ENCODE measurements at regions not wholly inside any gene's neighbourhood (a gene's known extent, or its start where the extent isn't known, plus 50 kb on each side); places are given as distances from the start of the nearest gene placed in this dataset.

GRCh38 chr4:157741642-157742041 lies 431.2 kb downstream of the GASK1B start:
- Histone ChIP-seq H3K79me2 (ENCODE audit: low read length) (no peaks in the 10 kb centered on the region), H3K4me2 (ENCODE audit: low read length) (no peak overlapping the region), H4K20me1 (ENCODE audit: low read length) (no peaks in the 10 kb centered on the region), H3K9me3 (ENCODE audit: low read length) (no peaks in the 10 kb centered on the region), H3K36me3 (ENCODE audit: low read depth, low read length) (no peaks in the 10 kb centered on the region), H2AFZ (ENCODE audit: low read length) (no peak overlapping the region), H3K27me3 (ENCODE audit: low read length) (no peaks in the 10 kb centered on the region), H3K4me1 (ENCODE audit: insufficient read depth, low read length) (no peaks in the 10 kb centered on the region), H3F3A (ENCODE audit: low read length, unreplicated experiment) (no peaks in the 10 kb centered on the region), H3K4me3 (ENCODE audit: low read length) (no peak overlapping the region), H3K9ac (ENCODE audit: low read length) (no peak overlapping the region), H3K9me2 (replicated peaks; ENCODE audit: low read length) (no peaks in the 10 kb centered on the region), H3K27ac (ENCODE audit: low read length) (no peak overlapping the region)
- DNase-seq, result no peak
- no TSS peak for BruUV-seq (replicated peaks)
- ATAC-seq, result no peak
- ChIA-PET CTCF (no interaction called here), POLR2A (ENCODE audit: unreplicated experiment) (no interaction called here)
- TF ChIP-seq EZH2 (IDR thresholded peaks at IDR 0.05; ENCODE audit: low read length, unreplicated experiment) (no peak), EZH2phosphoT487 (IDR thresholded peaks at IDR 0.05; ENCODE audit: borderline replicate concordance, low read length) (no peak), CTCF (conservative IDR thresholded peaks at IDR 0.05; ENCODE audit: low read depth, low read length) (no peak)
- intact Hi-C loops (cut with micrococcal nuclease), result no loop called here

DNA sequence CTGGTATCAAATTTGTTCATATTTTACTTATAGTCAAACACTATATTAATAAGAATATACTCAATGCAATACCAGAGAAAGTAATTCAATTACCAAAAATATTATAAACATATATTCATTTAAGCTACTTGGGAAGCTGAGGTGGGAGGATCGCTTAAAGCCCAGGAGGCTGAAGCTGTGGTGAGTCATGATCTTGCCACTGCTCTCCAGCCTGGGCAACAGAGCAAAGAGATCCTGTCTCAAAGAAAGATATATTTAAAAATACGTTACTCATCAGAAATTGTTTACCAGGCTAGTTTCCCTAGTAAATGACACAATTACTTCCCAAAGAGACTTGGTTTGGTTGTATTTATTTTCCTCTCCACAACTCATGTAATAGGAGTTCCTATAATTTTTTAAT lies 433.6 kb downstream of the GASK1B start:
- no TSS peak for BruUV-seq (replicated peaks)
- no peaks in the 10 kb centered on the region for H4K20me1 ChIP-seq (ENCODE audit: low read length)
- DNase-seq (peak; percentile 45), ATAC-seq (peak; percentile 95)
- H2AFZ ChIP-seq (ENCODE audit: low read length), result no peak overlapping the region
- H3K9me2 ChIP-seq (replicated peaks; ENCODE audit: low read length), result no peaks in the 10 kb centered on the region
- H3K79me2 ChIP-seq (ENCODE audit: low read length), result no peaks in the 10 kb centered on the region
- no peaks in the 10 kb centered on the region for H3K36me3 ChIP-seq (ENCODE audit: low read depth, low read length)
- ChIA-PET CTCF (no interaction called here), POLR2A (ENCODE audit: unreplicated experiment) (no interaction called here)
- no peaks in the 10 kb centered on the region for H3K27me3 ChIP-seq (ENCODE audit: low read length)
- no peak overlapping the region for H3K4me3 ChIP-seq (ENCODE audit: low read length)
- no peaks in the 10 kb centered on the region for H3F3A ChIP-seq (ENCODE audit: low read length, unreplicated experiment)
- no peaks in the 10 kb centered on the region for H3K4me1 ChIP-seq (ENCODE audit: insufficient read depth, low read length)
- no peak overlapping the region for H3K27ac ChIP-seq (ENCODE audit: low read length)
- H3K9ac ChIP-seq (ENCODE audit: low read length), result no peak overlapping the region
- H3K9me3 ChIP-seq (ENCODE audit: low read length), result no peaks in the 10 kb centered on the region
- no peak overlapping the region for H3K4me2 ChIP-seq (ENCODE audit: low read length)
- intact Hi-C loops (cut with micrococcal nuclease), result no loop called here
- TF ChIP-seq EZH2phosphoT487 (IDR thresholded peaks at IDR 0.05; ENCODE audit: borderline replicate concordance, low read length), result no peak
- no peak for TF ChIP-seq EZH2 (IDR thresholded peaks at IDR 0.05; ENCODE audit: low read length, unreplicated experiment)
- TF ChIP-seq CTCF (conservative IDR thresholded peaks at IDR 0.05; ENCODE audit: low read depth, low read length), result no peak

DNA sequence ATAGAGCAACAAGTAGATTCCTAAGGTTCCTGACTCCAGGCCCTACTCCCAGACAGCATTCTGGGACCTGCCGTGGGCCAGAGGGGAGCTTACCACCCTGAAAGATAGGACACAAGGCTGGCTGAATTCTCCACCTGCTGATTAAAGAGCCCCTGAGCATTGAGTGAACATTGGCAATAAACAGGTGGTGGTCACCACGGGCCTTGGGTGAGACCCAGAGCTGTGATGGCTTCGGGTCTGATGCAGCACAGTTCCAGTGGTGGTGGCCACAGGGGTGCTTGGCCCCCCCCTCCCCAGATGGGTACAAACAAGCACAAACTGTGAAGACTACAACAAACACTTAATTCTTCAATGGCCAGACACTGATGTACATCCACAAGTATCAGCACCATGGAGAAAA lies 444.6 kb downstream of the GASK1B start:
- no peaks in the 10 kb centered on the region for H3K9me3 ChIP-seq (ENCODE audit: low read length)
- H3K79me2 ChIP-seq (ENCODE audit: low read length), result no peaks in the 10 kb centered on the region
- TF ChIP-seq CTCF (conservative IDR thresholded peaks at IDR 0.05; ENCODE audit: low read depth, low read length) (no peak), EZH2phosphoT487 (IDR thresholded peaks at IDR 0.05; ENCODE audit: borderline replicate concordance, low read length) (no peak), EZH2 (IDR thresholded peaks at IDR 0.05; ENCODE audit: low read length, unreplicated experiment) (no peak)
- H2AFZ ChIP-seq (ENCODE audit: low read length), result no peak overlapping the region
- ChIA-PET CTCF (no interaction called here), POLR2A (ENCODE audit: unreplicated experiment) (no interaction called here)
- H3K36me3 ChIP-seq (ENCODE audit: low read depth, low read length), result no peaks in the 10 kb centered on the region
- no peaks in the 10 kb centered on the region for H3K27me3 ChIP-seq (ENCODE audit: low read length)
- no peaks in the 10 kb centered on the region for H3K9me2 ChIP-seq (replicated peaks; ENCODE audit: low read length)
- H4K20me1 ChIP-seq (ENCODE audit: low read length), result no peaks in the 10 kb centered on the region
- no peak overlapping the region for H3K4me3 ChIP-seq (ENCODE audit: low read length)
- ATAC-seq, result no peak
- H3K4me2 ChIP-seq (ENCODE audit: low read length), result no peak overlapping the region
- H3K9ac ChIP-seq (ENCODE audit: low read length), result no peak overlapping the region
- no peak for DNase-seq
- no peaks in the 10 kb centered on the region for H3F3A ChIP-seq (ENCODE audit: low read length, unreplicated experiment)
- H3K4me1 ChIP-seq (ENCODE audit: insufficient read depth, low read length), result no peaks in the 10 kb centered on the region
- intact Hi-C loops (cut with micrococcal nuclease), result no loop called here
- no TSS peak for BruUV-seq (replicated peaks)
- H3K27ac ChIP-seq (ENCODE audit: low read length), result no peak overlapping the region
